GM21529 (cell line): ENCODE measurements at regions not wholly inside any gene's neighbourhood (a gene's known extent, or its start where the extent isn't known, plus 50 kb on each side); places are given as distances from the start of the nearest gene placed in this dataset.
"Not testable (repeated sequence)": the region's sequence is repeated elsewhere in the genome, so short reads cannot be mapped to it uniquely, and the experiment has no call there.

Source experiments
- ATAC-seq: cut with Tn5 transposase; IDR thresholded peaks from one replicate; pipeline ENCODE4 v1.9.1; 2021; ENCODE audit not compliant: unreplicated experiment

DNA sequence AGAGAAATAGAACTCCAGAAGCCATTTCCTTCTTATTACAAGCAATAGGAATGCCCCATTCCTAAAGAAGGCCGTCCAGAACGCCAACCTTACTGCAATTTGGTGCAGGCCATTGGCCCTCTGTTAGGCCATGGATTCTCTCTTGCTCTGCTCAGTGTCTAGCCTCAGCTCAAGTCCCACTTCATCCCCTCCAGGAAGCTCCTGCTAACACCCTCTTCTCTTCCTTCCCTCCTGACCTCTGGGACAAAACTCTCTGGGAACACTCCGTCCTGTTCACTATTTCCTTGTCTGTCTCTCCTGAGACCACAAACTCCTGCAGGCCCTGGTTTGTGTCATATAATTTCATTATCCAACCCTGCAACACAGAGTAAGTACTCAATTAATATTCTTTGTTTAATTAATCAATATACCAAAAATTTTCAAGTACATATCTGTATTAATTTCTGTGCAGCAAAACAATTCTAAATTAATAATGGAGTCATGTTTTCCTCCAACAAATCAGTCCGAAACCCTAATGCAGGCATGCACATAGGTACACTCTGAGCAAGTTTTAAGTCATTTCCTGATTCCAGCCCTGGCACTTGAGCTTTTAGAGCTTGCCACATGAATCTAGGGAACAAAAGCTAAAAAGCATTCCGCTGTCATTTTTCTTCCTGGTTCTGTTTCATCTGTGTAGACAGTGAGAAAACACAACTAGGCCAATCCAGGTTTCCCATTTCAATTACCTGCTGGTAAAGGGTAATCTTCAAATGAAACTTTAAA, 245.3 kb downstream of the SETD4 start:
- no peak for ATAC-seq

DNA sequence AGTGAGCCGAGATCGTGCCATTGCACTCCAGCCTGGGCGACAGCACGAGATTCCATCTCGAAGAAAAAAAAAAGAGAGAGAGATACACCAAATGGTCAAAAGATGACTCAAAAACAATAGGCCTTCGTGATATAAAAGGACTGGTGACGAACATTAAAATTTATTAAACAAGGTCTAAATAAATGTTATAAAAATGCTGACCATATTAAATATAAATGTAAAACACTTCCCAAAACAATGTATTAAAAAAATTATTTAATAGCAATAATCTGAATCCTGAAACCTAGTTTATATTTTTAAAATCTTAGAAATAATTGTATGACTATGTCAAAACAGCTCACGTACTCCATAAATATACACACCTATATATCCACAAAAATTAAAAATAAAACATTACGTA, 247.6 kb downstream of the SETD4 start:
- ATAC-seq, result no peak

DNA sequence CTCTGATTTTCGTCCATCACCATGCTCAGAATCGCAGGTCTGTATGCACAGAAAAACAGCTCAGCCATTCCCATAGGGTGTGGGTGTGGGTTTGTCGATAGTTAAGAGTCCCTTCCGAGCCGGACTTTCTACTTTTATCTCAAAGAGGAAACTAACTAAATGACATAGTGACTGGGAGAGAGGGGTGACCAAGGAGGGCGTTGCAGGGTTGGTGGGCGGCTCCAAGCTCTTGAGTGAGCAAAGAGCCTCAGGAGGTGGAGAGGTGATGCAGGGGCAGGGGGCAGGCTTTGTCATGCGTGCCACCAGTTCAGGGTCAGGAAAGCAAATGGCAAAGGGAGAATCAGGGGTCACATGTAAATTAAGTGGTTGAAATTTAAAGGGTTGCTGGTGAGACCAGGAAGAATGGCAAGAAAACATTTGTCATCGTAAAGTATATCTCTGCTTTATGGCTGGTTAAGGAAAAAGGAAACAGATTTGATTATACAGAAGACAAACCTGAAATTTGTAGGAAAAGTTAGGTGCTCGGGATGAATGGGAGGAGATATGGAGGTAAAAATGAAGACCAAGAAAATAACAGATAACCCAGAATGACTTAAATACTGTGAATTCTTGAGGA, 249.0 kb downstream of the SETD4 start:
- no peak for ATAC-seq

DNA sequence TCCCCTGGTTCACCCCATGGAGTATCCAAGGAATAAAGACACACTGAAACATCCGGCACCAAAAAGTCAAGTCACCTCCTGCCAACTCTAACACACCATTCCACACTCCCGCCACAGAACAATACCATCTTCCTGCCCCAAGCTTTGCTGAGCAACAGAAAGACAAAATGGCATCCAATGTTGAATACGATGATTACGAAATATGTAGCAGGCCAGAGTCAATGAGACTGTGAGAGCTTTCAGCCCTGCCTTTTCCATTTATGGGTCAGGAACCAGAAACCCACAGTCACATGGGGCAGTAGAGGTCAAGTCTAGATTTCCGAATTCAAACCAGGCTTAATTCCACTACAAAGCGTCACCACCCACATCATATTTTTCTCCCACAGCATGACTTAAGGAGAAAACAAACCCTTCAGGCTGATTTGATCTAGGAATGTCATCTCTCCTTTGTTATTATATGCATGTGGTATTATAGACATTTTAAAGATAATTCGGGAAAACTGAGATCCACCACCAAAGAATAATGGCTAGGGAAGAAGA, 249.8 kb downstream of the SETD4 start:
- no peak for ATAC-seq

- no peak for ATAC-seq
These were observed 258.9 kb downstream of the SETD4 start for GRCh38 chr21:35801391-35801790.

DNA sequence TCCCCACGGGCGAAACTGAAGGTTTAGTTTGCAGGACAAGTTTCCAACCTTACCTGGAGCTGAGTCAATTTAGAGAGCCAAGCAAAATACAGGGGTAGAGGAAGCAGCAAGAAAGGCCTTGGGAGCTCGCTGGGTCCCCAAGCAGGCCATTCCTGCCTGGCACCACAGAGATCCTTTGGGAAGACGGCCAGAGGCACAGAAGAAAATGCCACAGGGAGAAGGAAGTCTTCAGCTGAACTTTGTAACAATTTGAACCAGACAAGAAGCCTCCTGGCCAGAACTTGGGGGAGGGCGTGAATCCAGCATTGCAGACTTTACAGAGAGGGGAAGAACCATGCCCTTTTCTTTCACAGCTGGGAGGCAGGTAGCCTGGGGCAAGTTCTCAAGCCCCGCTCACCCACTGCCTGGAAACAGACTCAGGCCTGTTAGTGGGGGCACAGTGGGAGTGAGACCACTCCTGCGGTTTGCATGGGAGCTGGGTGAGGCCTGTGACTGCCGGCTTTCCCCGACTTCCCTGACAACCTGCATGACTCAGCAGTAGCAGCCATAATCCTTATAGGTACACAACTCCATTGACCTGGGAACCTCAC, 259.4 kb downstream of the SETD4 start:
- ATAC-seq, result not testable (repeated sequence)

DNA sequence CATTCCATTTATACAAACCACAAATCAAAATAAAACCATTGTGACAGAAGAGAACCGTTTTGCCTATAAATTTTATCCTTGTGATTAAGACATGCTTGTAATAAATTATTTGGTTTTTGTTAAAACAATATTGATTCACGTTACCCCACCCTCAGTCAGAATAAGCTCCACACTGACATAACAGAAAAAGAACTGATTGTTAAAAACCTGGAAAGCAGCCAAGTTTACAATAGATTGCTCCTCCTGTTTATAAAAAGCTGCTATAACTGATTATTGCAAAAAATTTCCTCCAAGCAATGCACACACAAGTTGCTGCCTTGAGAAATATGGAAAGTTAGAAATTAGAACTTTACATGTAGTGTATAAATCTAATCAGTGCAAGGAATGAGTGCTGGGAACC, 263.5 kb downstream of the SETD4 start:
- ATAC-seq, result no peak

GRCh38 chr21:35794527-35794926, 265.8 kb downstream of the SETD4 start:
- ATAC-seq, result not testable (repeated sequence)

- no peak for ATAC-seq
These were observed 267.6 kb downstream of the SETD4 start for GRCh38 chr21:35792569-35793305.

DNA sequence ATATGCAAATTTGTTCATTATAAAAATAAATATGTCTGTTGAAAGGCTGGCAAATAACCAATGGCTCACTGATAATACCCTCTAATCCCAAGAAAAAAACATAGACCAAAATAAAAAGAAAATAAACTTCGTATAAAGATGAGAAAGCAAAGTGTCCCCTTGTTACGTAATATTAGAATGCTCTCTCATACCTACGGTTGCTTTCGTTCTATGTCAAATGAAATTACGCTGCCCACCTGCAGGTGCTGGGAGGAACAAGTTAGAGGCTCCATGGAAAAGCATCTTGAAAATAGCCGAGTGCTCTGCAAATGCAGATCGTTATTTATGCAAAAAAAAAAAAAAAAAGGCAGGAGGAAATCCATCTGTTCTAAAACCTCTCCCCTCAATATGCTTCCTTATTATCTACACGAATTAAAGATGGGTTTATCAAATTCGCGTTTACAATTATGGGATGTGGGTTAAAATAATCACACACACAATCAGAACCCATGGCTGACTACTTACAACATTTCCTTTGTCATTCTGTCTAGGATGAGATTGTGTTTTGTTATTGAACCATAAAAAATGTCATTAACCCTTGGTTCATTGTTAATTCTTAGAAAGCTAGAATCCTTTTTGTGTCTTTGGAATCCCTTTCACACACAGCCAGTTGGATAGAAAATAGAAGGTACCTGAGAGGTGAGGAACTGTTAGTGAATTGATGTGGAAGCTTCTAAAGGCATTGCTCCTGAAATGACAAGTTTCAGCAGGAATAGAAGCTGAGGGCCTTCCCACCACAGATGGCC, 268.6 kb downstream of the SETD4 start:
- no peak for ATAC-seq

- no peak for ATAC-seq
These were observed 276.6 kb downstream of the SETD4 start for GRCh38 chr21:35783721-35784120.

GRCh38 chr21:35782667-35783066, 277.7 kb downstream of the SETD4 start:
- no peak for ATAC-seq

- ATAC-seq, result no peak
These were observed 279.3 kb downstream of the SETD4 start for GRCh38 chr21:35780983-35781382.

DNA sequence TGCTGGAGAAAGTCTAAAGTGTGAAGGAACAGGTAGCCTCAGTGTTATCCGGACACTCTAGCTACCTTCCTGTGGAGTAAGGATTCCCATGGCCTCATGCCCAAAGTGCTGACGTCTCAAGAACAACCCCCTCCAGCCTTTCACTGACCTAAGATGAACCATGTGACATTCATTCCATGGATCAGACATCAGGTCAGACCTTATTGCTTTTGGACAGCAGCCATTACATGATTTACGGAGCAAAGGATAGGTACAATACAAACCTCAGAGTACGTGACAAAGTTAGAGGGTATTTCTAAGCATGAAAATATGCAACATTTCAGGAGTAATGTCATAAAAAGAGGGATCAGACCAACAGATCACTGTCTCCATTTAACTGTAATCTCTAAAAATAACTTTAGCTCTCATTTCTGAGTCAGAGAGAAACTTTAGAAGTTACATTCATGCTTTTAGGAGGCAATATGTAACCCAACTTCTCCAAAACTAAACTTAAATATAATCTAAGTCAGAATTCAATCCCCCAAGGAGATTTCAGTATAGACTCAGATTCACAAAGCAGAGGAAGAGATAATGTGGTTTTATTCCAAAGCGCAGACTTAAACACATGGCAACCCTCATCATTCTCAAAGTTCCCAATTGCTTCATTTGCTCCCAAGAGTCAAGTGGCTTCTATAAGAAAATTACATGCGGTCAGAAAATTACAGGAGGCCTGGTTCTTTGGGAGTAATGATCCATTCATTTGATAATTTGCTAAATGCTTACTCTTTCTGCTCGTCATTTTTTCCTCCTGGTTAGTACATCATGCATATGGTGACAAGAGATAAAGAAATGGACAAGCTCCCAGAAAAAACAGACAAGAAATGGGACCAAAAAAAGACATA, 280.4 kb downstream of the SETD4 start:
- no peak for ATAC-seq

DNA sequence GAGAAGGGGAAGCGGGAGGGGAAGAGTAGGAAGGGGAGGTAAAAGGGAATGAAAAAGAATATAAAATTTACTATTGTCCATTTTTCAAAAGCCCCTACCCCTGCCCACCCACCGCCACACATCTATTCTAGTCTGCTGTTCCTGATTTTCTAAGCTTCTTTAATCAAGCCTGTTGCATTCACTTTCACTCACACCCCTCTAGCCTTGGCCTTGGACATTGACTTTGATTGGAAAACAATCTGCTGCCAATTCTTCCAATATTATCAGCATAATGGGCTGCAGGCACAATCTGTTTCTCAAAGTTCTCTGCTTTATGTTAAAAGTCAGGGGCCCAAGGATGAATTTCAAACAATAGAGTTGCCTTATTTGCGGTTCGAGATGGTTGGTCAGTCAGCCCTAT, 281.2 kb downstream of the SETD4 start:
- no peak for ATAC-seq

GRCh38 chr21:35777081-35777480, 283.2 kb downstream of the SETD4 start:
- ATAC-seq, result no peak

DNA sequence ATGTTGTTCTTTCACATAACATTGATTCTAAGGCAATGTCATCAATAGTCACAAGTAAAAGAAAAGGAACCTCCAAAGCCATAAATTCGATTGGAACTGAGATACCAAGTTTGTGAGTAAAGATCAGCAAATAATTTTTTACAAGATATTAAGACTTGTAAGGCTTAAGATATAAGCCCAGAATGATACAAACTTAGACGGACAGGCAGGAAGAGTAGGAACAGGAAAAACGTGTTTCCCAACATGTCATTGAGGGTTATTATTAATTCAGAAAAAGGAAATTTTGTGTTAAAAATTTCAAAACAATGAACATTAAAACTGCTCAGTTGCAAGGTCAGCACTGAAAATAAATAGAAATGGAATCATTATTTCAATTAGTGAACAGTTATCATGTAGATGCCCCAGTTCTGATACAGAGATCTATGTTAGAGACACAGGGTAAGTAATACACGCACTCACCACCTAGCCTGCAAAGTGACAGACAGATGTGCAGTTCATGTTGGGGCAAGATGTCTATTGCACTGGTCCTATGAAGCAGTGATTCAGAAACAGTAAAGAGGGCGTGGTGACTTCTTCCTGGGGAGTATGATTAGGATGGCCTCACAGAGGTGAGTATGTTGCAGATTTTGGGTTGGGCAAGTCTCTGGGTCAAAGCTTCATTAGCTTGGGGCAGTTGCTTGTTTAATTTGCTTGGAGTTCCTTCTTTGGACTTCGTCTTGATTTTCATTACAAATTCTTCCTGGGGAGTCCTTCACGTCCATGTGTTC, 284.4 kb downstream of the SETD4 start:
- no peak for ATAC-seq

GRCh38 chr21:35770101-35770945, 290.0 kb downstream of the SETD4 start:
- no peak for ATAC-seq
